GM12873 (cell line): ENCODE measurements at regions not wholly inside any gene's neighbourhood (a gene's known extent, or its start where the extent isn't known, plus 50 kb on each side); places are given as distances from the start of the nearest gene placed in this dataset.

Source experiments
- CTCF ChIP-seq: IDR thresholded peaks from 2 replicates; pipeline ENCODE4 v1.5.1; 2012; ENCODE audit warnings: low read depth, mild to moderate bottlenecking, moderate library complexity, low read length, control low read depth; ENCODE audit not compliant: insufficient read depth; ENCODE audit errors: missing control alignments

DNA sequence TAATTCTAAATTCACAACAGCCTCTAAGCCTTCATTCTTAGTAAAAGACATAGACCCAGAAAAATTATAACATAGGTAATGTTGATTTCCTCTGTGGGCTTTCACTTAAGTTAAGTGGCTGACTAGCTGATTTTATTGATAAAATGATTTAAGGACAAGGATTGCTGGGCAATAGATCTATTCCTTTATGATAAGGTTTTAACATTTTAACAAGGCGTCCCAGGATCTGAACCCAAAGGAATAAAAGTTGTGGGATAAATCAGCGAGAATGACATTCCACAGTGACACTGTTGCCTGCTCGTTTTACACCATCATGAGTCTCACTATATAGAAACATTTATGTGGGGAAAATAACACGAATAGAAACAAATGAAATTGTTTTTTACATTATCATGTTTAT lies 1151.0 kb downstream of the ZPLD1 start:
- no peak for TF ChIP-seq CTCF

DNA sequence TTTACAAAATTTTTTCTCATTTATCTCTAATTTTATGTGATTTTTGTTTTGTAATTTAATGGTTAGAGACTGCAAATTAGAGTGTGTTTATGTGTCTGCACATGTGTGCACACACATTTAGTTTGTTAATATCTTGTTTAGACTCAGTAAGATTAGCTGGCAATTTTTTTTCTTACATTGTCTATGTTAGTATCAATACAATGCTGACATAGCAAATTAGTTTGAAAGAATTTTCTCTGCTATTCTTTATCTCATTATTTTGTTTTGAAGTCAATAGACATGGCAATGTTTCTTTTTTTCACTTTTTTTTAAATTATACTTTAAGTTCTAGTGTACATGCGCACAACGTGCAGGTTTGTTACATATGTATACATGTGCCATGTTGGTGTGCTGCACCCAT lies 1155.0 kb downstream of the ZPLD1 start:
- no peak for TF ChIP-seq CTCF

GRCh38 chr3:103600844-103601243 lies 1166.0 kb downstream of the ZPLD1 start:
- TF ChIP-seq CTCF = no peak

GRCh38 chr3:103601666-103602065 lies 1166.9 kb downstream of the ZPLD1 start:
- TF ChIP-seq CTCF = no peak

- no peak for TF ChIP-seq CTCF
Observed at GRCh38 chr3:103609472-103609871, 1174.7 kb downstream of the ZPLD1 start.

DNA sequence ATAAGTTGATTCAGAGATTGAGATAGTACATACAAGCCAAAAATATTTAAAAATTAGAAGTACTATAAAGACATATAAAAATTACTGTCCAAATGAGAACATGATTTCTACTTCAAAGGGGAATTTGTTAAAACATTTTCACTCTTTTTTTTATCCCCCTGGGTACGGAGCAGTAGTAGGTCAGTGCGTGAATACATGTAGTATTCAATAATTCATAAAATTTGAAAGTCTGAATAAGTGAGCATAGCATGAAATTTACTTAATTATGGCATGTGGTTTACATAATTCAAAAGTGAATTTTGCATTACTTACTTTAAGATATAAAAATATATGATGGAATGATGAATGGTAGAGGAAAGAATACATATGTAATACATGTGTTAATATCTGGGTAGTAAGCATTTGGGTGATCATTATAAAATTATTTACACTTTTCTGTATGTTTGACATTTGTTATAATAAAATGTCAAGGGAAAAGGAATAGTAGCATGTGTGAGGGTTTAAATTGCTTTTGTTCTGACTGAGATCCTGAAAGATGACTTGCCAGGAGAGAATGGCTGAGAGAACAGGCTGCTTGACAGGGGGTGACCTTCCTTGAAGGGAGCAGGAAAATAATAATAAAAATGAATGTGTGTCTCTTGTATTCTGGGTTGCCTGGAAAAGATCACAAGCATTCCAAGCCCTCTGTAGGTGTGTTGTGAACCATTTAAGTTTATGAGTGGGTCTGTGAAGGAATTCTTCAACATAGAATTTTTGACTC lies 1178.8 kb downstream of the ZPLD1 start:
- TF ChIP-seq CTCF = no peak

GRCh38 chr3:103614719-103615118 lies 1179.9 kb downstream of the ZPLD1 start:
- no peak for TF ChIP-seq CTCF
